D341Med (cell line): ENCODE measurements at regions not wholly inside any gene's neighbourhood (a gene's known extent, or its start where the extent isn't known, plus 50 kb on each side); places are given as distances from the start of the nearest gene placed in this dataset.
"Not testable (repeated sequence)": the region's sequence is repeated elsewhere in the genome, so short reads cannot be mapped to it uniquely, and the experiment has no call there.

Experiments
- DNase-seq: peaks from one replicate; pipeline ENCODE4 v3.0.0; 2012; ENCODE audit warnings: low spot score

DNA sequence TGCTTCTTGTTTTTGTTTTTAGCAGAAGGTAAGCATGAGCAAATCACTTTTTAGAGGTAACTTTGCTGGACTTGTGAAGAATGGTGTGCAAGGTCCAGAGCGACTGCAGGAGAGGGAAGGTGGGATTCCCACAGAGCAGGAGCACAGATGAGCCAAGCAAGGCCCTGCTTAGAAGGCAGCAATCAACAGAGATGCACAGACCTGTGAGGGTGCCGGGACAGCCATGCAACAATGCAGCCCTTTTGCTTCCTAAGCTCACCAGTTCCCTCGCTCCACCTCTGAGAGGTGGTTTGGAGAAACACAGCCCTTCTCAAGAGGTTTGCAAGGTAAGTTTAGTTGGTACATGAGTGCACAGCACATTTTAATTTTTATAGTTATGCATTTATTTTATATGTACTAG lies 85.1 kb upstream of the FBXO28 start:
- not testable (repeated sequence) for DNase-seq

DNA sequence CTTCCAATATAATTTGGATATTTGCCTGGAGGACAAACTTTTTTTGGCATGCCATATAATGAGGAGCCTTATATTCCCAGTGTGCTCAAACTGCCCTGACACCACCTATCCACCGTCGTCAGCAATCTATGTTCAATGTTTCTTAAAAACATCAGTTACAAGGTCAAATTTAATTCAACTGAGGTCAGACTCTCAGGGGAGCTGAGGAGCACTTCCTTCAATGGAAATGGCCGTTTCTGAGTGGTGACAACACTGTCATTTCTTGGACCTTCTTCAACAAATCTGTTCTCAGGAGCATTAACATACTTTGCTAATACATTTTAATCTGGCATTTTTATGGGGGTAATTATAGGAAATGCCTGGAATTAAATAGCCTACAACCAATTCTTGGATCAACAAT lies 90.8 kb upstream of the FBXO28 start:
- not testable (repeated sequence) for DNase-seq

DNA sequence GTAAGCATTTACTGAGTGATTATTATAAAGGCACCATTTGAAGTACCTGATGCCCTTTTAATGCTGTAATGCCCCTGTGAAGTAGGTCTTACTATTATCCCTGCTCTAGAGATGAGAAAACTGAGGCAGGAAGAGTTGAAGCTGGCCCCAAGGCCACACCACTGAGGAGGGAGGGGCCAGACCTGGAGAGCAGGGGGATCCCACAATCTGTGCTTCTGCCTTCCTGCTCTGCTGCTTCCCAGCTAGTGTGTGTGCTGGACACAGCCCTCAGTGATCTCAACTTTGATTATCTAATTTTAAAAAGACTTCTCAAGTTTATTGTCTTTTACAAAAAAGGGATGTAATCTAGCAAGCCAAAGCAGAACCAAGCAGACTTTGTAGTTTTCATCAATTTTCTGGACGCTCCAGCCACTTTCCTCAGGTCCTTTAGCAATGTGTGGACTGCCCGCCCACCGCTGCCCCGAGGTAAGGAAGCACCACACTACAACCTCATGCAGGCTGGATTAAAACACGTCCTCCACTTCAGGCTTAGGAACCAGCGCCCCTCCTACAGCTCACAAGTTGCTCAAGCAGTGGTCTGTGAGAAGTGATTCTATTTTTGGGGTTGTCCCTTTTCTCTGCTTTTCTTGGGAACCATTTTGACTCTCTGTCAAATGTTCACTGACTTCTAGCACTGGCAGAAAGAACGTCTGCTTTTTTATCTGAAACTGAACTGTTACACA lies 91.5 kb upstream of the FBXO28 start:
- not testable (repeated sequence) for DNase-seq

DNA sequence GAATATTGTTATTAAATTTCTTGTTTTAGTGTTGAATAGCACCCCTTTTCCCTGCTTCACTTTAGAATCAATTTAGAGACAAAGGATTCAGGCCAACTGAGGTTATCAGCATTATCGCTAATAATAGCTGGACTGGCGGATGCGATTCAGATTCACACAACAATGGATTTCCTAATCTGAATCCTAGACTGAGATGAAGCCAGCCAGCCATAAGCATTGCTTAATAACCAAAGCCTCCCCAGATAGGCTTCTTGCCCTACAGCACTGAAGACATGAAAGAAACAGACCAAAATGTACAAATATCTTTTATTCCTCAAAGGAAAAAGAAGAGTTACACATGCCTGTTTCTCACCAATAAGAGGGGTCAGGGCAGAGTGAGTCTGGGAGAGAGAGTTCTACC lies 94.0 kb upstream of the FBXO28 start:
- DNase-seq = not testable (repeated sequence)

DNA sequence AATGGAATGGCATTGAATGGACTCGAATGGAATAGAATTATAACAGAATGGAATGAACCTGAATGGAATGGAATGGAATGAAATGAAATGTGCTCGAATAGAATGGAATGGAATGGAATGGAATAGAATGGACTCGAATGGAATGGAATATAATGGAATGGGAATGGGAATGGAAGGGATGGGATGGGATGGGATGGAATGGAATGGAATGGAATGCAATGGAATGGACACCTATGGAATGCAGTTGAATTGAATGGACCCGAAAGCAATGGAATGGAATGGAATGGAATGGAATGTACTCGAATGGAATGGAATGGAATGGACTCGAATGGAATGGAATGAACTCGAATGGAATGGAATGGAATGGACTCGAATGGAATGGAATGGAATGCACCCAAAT lies 98.1 kb upstream of the FBXO28 start:
- DNase-seq = not testable (repeated sequence)

DNA sequence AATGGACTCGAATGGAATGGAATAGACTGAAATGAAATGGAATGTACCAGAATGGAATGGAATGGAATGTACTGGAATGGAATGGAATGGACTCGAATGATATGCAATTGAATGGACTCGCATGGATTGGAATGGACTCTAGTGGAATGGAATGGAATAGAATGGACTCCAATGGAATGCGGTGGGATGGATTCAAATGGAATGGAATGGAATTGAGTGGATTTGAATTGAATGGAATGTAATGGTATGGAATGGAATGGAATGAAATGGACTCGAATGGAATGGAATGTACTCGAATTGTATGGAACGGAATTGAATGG lies 99.6 kb upstream of the FBXO28 start:
- no peak for DNase-seq

DNA sequence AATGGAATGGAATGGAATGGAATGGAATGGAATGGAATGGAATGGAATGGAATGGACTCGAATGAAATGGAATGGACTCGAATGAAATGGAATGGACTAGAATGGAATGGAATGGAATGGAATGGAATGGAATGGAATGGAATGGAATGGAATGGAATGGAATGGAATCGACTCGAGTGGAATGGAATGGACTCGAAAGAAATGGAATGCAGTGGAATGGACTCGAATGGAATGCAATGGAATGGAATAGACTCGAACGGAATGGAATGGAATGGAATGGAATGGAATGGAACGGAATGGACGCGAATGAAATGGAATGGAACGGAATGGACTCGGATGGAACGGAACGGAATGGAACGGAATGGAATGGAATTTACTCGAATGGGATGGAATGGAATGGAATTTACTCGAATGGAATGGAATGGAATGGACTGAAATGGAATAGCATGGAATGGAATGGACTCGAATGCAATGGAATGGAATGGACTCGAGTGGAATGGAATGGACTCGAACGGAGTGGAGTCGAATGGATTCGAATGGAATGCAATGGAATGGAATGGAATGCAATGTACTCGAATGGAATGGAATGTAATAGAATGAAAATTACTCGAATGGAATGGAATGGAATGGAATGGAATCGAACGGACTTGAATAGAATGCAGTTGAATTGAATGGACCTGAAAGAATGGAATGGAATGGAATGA lies 100.1 kb upstream of the FBXO28 start:
- not testable (repeated sequence) for DNase-seq

DNA sequence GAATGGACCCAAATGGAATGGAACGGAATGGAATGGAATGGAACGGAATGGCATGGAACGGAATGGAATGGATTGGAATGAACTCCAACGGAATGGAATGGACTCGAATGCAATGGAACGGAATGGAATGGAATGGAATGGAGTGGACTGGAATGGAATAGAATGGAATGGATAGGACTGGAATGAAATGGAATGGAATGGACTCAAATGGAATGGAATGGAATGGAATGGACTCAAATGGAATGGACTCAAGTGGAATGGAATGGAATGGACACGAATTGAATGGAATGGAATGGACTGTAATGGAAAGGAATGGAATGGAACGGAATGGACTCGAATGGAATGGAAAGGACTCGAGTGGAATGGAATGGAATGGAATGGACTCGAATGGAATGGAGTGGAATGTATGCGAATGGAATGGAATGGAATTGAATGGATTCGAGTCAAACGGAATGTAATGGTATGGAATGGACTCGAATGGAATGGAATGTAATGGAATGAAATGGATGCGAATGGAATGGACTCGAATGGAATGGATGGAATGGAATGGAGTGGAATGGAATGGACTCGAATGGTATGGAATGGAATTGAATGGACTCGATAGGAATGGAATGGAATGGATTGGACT lies 101.0 kb upstream of the FBXO28 start:
- not testable (repeated sequence) for DNase-seq

DNA sequence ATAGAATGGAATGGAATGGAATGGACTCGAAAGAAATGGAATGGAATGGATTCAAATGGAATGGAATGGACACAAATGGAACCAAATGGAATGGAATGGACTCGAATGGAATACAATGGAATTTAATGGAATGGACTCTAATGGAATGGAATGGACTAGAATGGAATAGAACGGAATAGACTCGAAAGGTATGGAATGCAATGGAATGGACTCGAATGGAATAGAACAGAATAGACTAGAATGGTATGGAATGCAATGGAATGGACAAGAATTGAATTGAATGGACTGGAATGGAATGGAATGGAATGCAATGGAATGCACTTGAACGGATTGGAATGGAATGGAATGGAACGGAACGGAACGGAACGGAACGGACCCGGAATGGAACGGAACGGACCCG lies 101.7 kb upstream of the FBXO28 start:
- DNase-seq = not testable (repeated sequence)

DNA sequence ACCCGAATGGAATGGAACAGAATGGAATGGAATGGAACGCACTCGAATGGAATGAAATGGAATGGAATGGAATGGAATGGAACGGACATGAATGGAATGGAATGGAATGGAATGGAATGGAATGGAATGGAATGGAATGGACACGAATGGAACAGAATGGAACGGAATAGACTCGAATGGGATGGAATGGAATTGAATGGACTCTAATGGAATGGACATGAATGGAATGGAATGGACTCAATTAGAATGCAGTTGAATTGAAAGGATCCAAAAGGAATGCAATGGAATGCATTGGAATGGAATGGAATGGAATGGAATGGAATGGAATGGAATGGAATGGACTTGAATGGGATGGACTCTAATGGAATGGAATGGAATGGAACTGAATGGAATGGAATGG lies 102.2 kb upstream of the FBXO28 start:
- DNase-seq = not testable (repeated sequence)

DNA sequence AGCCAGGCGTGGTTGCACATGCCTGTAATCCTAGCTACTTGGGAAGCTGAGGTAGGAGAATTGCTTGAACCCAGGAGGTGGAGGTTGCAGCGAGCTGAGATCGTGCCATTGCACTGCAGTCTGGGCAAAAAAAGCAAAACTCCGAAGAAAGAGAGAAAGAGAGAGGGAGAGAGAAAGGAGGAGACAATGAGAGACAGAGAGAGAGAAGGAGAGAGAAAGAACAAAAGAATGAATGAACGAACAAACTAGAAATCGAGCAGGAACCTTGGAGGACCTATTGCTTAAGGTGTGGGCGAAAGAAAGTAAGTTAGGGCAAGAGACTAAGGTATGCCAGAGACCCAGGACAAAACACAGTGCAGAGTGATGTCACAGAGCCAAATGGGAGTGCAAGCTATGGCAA lies 102.8 kb upstream of the FBXO28 start:
- not testable (repeated sequence) for DNase-seq

DNA sequence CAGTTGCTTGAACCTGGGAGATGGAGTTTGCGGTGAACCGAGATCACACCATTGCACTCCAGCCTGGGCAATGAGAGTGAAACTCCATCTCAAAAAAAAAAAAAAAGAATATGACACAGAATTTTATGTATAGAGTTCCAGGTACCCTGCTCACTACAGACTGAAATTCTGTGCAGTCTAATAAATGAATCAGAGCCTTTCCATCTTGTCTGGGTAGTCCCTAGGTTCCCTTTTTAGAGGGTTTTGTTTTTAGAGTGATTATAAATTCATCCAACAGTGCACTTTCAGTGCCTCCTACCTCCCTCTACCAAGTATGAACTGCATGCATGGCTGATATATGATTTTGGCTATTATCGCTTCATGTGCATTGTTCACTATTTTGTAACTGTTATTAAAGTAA lies 107.9 kb upstream of the FBXO28 start:
- not testable (repeated sequence) for DNase-seq

DNA sequence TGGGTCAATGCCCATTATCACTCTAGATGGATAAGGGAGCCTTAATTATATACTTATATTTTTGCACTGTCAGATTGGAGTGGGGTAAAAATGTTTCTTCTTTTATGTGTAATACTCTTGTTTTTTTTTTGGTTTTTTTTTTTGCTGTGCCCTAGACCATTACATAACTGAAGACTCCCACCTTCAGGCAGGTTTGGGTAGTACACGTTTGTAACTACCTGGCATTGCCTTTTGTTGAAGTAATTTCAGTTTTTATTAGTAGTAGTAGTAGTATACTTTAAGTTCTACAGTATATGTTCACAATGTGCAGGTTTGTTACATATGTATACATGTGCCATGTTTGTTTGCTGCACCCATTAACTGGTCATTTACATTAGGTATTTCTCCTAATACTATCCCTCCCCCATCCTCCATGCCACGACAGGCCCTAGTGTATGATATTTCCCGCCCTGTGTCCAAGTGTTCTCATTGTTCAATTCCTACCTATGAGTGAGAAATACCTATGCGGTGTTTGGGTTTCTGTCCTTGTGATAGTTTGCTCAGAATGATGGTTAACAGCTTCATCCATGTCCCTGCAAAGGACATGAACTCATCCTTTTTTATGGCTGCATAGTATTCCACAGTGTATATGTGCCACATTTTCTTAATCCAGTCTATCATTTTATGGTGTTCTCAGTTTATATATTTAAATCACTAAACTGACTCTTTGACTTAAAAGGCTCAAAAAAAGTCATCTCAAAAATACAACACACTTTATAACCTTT lies 109.2 kb upstream of the FBXO28 start:
- DNase-seq = peak; percentile 30

DNA sequence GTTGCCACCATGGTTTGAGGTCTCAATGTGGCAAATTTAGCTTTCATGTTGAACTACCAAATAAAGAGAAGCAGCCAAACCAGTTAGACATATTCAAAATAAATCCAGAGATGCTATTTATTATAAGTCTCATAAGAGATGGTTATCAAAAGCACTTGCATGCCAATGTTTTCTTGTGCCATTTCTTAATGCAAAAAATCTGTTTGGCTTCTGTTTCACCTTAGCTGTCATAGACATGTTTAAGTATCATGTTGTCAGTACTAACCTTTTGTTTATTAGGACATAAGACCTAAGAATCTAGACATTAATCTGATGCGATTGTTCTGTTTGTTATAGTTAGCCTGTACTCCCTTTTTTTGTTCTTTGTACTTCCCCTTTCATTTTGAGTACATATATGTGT lies 110.0 kb upstream of the FBXO28 start:
- not testable (repeated sequence) for DNase-seq

DNA sequence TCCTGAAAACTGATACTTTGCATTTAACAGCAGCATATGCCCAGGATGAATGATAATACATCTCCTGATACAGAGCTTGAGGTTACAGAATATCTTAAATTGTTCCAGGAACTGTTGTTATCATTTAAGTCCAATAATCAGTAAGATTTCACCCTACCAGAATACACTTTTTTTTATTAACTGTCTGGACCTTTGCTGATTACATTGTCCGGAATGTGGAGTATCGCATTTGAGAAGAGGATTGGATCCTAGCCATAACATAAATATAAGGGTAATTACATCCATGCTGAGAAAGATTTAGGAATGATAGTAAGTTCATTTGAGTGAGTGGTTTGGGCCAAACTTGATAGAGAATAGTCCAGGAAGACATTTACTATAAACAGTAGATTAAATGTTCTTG lies 112.2 kb upstream of the FBXO28 start:
- DNase-seq = not testable (repeated sequence)

DNA sequence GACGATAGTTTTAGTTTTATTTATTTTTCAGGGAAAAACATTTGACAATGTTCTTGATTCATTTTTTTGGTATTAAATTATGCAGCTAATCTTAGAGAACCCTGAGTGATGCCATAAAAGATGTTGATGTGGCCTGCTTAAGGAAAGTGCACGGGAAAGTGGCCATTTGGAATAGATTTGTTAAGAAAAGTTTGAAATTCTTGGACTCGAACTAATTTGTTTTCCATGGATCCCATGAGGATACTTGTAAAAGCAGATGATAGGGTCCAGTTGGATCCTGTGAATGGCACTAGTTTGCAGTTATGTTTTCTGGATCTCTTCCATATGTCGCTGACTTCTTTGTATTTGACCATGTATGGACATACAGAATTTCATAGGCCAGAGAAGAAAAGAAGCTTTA lies 114.2 kb upstream of the FBXO28 start:
- DNase-seq = not testable (repeated sequence)

DNA sequence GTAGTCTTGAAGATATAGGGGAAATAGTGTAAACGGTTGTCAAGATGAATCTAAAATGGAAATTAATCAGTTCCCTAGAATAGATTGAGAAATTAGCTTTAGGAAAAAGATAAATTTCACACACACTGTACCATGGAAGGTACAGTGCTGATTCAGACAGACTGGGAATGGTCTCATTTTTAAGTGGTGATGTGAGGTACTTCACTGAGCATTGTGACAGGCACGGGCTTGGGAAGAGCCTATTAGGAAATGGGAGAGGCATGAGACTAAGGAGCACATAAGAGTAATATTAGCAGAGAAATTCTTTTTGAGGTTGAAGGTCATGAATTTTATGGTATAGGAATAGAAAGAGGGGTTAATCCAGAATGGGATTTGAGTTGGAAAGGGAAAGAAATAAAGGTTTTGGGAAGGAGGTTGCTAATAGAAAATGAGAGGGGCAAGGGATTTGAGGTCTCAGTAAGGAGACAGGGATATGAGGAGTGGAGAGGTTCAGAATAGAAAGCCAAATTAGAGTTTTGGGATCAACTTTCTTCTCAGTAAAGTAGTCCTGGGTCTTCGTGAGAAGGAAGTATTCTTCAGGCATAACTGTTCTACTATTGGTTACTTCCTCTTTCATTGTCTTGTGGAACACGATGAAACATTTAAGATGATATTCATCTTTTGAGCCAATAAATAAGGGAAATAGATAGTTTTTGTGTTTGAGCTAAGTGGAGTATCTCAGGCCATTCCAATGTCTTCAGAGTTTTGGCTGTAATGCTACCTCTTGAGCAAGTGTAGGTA lies 115.0 kb upstream of the FBXO28 start:
- not testable (repeated sequence) for DNase-seq

DNA sequence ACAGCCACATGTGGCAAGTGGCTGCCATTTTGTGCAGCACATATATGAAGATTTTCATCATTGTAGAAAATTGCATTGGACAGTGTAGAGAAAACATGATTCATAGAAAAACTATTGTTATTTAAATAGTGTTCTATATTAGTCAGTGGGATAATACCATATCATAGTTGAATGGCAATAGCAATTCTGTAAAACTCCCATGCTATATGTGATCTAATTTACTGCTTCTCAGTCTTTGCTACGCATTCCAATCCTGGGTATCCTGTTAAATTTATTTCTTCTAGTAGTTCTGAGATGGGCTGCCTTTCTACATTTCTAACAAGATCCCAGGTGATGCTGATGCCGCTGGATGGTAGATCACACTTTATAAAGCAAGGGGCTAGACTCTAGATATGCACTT lies 117.5 kb upstream of the FBXO28 start:
- not testable (repeated sequence) for DNase-seq

DNA sequence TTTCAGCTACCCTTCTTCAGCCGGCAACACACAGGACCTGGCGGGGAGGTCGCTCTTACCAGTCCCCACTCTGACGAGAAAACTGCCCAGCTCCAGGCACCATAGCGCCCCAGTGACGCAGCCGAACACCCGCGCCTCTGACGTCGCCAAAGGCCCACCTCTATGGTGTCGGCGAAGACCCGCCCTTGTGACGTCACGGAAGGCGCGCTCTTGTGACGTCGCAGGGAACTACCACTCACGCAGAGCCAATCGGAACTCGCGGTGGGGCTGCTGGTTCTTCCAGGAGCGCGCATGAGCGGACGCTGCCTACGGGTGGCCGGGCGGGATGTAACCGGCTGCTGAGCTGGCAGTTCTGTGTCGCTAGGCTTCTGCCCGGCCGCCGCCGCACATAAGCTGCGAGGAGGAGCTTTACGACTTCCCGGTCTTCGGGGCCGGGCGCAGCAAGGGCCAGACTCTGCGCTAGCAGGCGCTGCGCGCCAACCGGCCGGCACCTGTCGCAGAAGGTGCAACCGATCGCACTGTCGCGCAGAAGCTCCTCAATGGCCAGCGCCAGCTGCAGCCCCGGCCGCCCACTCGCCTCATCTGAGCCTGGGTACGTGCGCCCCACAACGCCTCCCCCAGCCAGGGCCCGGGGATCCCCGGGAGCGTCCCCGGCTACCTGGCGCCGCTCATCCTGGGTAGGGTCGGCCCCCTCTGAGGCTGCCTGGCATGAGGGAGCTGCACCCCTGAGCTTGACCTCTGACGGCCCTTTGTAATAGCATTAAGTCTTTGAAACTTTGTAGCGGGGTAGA lies 121.3 kb upstream of the FBXO28 start:
- peak; percentile 94 for DNase-seq

DNA sequence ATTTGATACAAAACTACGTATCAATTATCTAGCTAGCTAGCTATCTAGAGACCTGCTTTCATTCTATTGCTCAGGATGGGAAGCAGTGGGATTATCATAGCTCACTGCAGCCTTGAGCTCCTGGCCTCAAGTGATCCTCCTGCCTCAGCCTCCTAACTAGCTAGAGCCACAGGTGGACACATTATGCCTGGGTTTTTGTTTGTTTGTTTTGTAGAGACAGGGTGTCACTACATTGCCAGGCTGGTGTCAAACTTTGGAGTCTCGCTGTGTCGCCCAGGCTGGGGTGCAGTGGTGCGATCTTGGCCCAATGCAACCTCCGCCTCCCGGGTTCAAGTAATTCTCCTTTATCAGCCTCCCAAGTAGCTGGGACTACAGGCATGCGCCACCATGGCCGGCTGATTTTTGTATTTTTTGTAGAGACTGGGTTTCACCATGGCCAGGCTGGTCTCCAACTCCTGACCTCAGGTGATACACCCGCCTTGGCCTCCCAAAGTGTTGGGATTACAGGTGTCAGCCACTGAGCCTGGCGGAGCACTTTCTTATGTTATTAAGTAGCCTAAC lies 122.5 kb upstream of the FBXO28 start:
- DNase-seq = not testable (repeated sequence)

DNA sequence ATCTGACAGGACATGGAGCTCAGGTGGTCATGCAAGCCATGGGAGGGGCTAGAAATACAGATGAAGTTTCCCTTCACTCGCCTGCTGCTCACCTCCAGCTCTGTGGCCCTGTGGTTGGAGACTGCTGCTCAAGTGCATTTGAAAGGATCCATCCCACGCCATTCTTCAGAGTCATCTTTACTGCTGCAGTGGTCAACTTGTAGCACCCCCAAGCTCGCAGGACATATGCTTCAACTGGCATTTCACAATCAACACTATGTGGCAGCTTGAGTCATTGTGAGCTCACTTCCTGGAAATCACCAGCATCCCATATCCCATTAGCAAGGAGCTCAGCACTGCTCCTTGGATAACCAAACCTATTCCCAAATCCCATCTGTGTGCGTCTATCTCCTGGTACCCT lies 116.2 kb upstream of the TP53BP2 start:
- not testable (repeated sequence) for DNase-seq
